ENCODE measurements at regions not wholly inside any gene's neighbourhood (a gene's known extent, or its start where the extent isn't known, plus 50 kb on each side); places are given as distances from the start of the nearest gene placed in this dataset.
A peak's percentile ranks its signal among the peaks of the same experiment; 100 is the strongest.

DNA sequence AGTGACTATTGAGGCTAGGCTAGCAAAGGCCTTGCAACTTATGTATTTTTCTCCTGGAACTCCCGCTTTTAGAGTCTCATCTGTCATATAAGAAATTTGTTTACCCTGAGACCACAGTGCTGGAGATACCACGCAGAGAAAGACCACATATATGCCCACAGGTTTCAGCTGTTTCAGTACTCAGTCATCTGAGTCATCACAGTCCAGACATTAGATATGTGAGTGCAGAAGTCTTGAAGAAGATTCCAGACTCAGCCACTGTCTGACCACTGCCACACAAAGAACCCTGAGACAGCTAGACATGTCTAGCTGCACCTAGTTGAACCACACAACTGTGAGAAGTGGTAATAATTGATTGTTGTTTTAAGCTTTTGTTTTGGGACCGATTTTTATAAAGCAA lies 648.3 kb downstream of the EPM2A start:
- ChIA-PET POLR2A (no interaction called here), CTCF (no interaction called here)
- Mint-ChIP-seq H3K4me1 (peaks cover 11% of the 10 kb centered on the region), H3K27me3 (ENCODE audit: low read depth) (no peaks in the 10 kb centered on the region), H3K27ac (no peak overlapping the region), H3K4me3 (no peak overlapping the region), H3K36me3 (no peaks in the 10 kb centered on the region), H3K9me3 (peaks cover 8% of the 10 kb centered on the region)
- ATAC-seq (no peak), DNase-seq (ENCODE audit: low spot score) (no peak)
- TF ChIP-seq, protein P1, sequence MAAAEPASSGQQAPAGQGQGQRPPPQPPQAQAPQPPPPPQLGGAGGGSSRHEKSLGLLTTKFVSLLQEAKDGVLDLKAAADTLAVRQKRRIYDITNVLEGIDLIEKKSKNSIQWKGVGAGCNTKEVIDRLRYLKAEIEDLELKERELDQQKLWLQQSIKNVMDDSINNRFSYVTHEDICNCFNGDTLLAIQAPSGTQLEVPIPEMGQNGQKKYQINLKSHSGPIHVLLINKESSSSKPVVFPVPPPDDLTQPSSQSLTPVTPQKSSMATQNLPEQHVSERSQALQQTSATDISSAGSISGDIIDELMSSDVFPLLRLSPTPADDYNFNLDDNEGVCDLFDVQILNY (CRISPR knock-in tag; IDR thresholded peaks at IDR 0.05): no peak
- TF ChIP-seq, protein P2, sequence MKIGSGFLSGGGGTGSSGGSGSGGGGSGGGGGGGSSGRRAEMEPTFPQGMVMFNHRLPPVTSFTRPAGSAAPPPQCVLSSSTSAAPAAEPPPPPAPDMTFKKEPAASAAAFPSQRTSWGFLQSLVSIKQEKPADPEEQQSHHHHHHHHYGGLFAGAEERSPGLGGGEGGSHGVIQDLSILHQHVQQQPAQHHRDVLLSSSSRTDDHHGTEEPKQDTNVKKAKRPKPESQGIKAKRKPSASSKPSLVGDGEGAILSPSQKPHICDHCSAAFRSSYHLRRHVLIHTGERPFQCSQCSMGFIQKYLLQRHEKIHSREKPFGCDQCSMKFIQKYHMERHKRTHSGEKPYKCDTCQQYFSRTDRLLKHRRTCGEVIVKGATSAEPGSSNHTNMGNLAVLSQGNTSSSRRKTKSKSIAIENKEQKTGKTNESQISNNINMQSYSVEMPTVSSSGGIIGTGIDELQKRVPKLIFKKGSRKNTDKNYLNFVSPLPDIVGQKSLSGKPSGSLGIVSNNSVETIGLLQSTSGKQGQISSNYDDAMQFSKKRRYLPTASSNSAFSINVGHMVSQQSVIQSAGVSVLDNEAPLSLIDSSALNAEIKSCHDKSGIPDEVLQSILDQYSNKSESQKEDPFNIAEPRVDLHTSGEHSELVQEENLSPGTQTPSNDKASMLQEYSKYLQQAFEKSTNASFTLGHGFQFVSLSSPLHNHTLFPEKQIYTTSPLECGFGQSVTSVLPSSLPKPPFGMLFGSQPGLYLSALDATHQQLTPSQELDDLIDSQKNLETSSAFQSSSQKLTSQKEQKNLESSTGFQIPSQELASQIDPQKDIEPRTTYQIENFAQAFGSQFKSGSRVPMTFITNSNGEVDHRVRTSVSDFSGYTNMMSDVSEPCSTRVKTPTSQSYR (CRISPR knock-in tag; IDR thresholded peaks at IDR 0.05): no peak
- TF ChIP-seq, protein P3, sequence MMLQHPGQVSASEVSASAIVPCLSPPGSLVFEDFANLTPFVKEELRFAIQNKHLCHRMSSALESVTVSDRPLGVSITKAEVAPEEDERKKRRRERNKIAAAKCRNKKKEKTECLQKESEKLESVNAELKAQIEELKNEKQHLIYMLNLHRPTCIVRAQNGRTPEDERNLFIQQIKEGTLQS (CRISPR knock-in tag; conservative IDR thresholded peaks at IDR 0.05): no peak

DNA sequence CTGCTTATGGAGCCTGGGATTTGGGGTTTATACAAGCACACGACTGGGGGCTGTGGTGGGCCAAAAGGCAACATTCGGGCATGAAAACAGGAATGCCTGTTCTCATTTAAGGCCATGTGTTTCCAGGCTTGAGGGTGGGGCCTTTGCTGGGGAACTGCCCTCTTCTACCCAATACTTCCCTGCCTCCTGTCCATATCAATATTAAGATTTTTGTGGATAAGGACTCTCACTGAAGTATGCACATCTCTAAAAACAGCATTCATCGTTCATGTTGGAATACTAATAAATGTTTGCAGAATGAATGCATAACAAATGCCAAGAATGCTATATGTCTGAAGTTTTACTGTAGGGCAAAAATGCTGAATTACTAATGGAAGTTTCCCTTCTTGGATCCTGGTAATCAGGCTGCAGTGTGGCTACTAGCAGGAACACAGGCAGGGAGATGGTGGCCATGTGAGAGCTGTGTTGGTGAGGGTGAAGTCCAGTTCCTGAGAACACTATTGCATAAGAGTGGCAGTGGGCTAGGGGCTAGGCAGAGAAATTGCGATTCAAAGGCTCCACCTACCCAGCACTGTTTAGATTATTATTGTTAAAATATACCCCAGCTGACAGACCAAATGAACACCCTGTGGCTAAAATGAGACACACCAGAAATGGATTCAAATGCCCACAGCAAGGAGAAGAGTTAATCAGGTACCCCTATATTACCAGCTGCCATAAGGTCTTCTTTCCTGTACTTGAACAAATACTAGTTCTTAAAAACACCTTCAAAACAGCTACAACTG lies 644.3 kb downstream of the EPM2A start:
- Mint-ChIP-seq H3K9me3 (peaks cover 8% of the 10 kb centered on the region), H3K36me3 (no peaks in the 10 kb centered on the region), H3K27ac (no peak overlapping the region), H3K4me1 (peaks cover 6% of the 10 kb centered on the region), H3K4me3 (no peak overlapping the region), H3K27me3 (ENCODE audit: low read depth) (no peaks in the 10 kb centered on the region)
- DNase-seq (ENCODE audit: low spot score) (no peak), ATAC-seq (no peak)
- POLR2A ChIA-PET: no interaction called here
- peak; percentile 82 for TF ChIP-seq GABPB1 (CRISPR knock-in tag; IDR thresholded peaks at IDR 0.05)
- TF ChIP-seq, protein P4, sequence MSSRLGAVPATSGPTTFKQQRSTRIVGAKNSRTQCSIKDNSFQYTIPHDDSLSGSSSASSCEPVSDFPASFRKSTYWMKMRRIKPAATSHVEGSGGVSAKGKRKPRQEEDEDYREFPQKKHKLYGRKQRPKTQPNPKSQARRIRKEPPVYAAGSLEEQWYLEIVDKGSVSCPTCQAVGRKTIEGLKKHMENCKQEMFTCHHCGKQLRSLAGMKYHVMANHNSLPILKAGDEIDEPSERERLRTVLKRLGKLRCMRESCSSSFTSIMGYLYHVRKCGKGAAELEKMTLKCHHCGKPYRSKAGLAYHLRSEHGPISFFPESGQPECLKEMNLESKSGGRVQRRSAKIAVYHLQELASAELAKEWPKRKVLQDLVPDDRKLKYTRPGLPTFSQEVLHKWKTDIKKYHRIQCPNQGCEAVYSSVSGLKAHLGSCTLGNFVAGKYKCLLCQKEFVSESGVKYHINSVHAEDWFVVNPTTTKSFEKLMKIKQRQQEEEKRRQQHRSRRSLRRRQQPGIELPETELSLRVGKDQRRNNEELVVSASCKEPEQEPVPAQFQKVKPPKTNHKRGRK (CRISPR knock-in tag; IDR thresholded peaks at IDR 0.05; ENCODE audit: borderline replicate concordance): no peak
- CTCF ChIA-PET: no interaction called here

DNA sequence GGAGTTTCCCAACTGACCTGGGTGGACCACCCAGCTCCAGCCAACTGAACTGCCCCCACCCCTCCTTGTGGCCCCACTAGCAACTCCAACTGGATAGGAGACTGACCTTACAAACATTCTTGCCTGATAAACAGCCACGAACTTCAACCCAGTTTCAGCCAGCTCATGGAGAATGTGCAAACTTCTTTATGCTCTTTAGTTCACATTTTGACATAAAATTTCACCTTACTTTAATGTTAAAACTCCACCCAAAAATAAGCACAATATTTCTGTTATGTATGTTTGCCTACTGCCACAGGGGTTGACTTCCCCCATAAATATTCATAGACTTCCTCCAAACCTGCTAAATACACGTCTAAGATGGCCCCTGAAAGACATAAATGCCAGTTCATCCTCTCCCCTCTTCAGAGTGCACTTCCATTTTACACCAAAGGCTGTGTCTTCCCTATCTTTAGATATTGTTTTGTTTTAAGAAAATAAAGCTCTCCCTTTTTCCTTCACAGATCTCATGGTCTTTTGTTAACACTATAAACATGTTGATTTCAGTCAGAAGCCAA lies 643.7 kb downstream of the EPM2A start:
- H3K27ac Mint-ChIP-seq: no peak overlapping the region
- no peak for ATAC-seq
- TF ChIP-seq ZNF138 (CRISPR knock-in tag; conservative IDR thresholded peaks at IDR 0.05) (no peak), EMX1 (CRISPR knock-in tag; IDR thresholded peaks at IDR 0.05) (no peak), NFATC4 (CRISPR knock-in tag; IDR thresholded peaks at IDR 0.05) (no peak), OVOL2 (CRISPR knock-in tag; IDR thresholded peaks at IDR 0.05; ENCODE audit: borderline replicate concordance) (no peak), NR3C1 (CRISPR knock-in tag; conservative IDR thresholded peaks at IDR 0.05; ENCODE audit: low read depth) (no peak), TCF7 (CRISPR knock-in tag; IDR thresholded peaks at IDR 0.05; ENCODE audit: low read depth) (no peak), ETV6 (CRISPR knock-in tag; IDR thresholded peaks at IDR 0.05) (no peak)
- TF ChIP-seq, protein P5, sequence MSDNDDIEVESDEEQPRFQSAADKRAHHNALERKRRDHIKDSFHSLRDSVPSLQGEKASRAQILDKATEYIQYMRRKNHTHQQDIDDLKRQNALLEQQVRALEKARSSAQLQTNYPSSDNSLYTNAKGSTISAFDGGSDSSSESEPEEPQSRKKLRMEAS (CRISPR knock-in tag; IDR thresholded peaks at IDR 0.05): no peak
- TF ChIP-seq, protein P6, sequence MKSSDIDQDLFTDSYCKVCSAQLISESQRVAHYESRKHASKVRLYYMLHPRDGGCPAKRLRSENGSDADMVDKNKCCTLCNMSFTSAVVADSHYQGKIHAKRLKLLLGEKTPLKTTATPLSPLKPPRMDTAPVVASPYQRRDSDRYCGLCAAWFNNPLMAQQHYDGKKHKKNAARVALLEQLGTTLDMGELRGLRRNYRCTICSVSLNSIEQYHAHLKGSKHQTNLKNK (CRISPR knock-in tag; IDR thresholded peaks at IDR 0.05): no peak
- H3K36me3 Mint-ChIP-seq: 0 out of 2 replicates have a peak, but pooled peaks cover 1% of the 10 kb centered on the region
- no peaks in the 10 kb centered on the region for H3K4me1 Mint-ChIP-seq
- DNase-seq (ENCODE audit: low spot score): no peak
- no peak overlapping the region for H3K4me3 Mint-ChIP-seq
- no peaks in the 10 kb centered on the region for H3K27me3 Mint-ChIP-seq (ENCODE audit: low read depth)
- ChIA-PET POLR2A (no interaction called here), CTCF (interaction anchor here (1.5 kb wide), 1 partner anchor 49 kb away, joined by 3 read pairs; no protein-coding TSS in a partner anchor)
- peaks cover 15% of the 10 kb centered on the region for H3K9me3 Mint-ChIP-seq

Data from WTC11 (cell line).